Ascending aorta (tissue), 2 donors: ENCODE measurements at regions not wholly inside any gene's neighbourhood (a gene's known extent, or its start where the extent isn't known, plus 50 kb on each side); places are given as distances from the start of the nearest gene placed in this dataset.

ENCODE experiments used
- DNase-seq, 2 donors: peaks; one replicate each; pipeline ENCODE4 v3.0.0-alpha.2; 2019; ENCODE audit warnings: low spot score in 2 of 2
- H3K27ac ChIP-seq, 2 donors: fragments of 200-600 bp; sonication (generic); one replicate each; pipeline ENCODE4 v1.5.1; 2016 to 2017; ENCODE audit warnings: mild to moderate bottlenecking in 1 of 2
- H3K27me3 ChIP-seq: fragments of 200-600 bp; sonication (generic); one replicate; pipeline ENCODE4 v1.5.1; 2017
- H3K36me3 ChIP-seq, 2 donors: fragments of 200-600 bp; sonication (generic); one replicate each; pipeline ENCODE4 v1.5.1; 2016
- H3K4me1 ChIP-seq, 2 donors: fragments of 200-600 bp; sonication (generic); one replicate each; pipeline ENCODE4 v1.5.1; 2016 to 2017; ENCODE audit warnings: mild to moderate bottlenecking in 1 of 2
- H3K4me3 ChIP-seq, 2 donors: fragments of 200-600 bp; sonication (generic); one replicate each; pipeline ENCODE4 v1.5.1; 2016 to 2017; ENCODE audit warnings: mild to moderate bottlenecking in 1 of 2
- H3K9me3 ChIP-seq, 2 donors: fragments of 200-600 bp; sonication (generic); one replicate each; pipeline ENCODE4 v1.5.1; 2016
- CTCF ChIP-seq, 3 experiments: fragments of 200-600 bp in 2 of 3; fragments of 450-650 bp in 1 of 3; sonication (generic) in 2 of 3; IDR thresholded peaks; one replicate each; pipeline ENCODE4 v1.5.1; 2016 to 2019; ENCODE audit warnings: antibody characterized with exemption in 3 of 3, mild to moderate bottlenecking in 1 of 3, moderate library complexity in 1 of 3
- intact Hi-C: fragments of 100-400 bp; cut with DNase I; formaldehyde crosslinking; loops from one replicate; pipeline ENCODE4 v1.15.1; 2023

GRCh38 chr6:44626616-44627015 lies 239.1 kb downstream of the CDC5L start:
- intact Hi-C loops, result no loop called here
- no peak for TF ChIP-seq CTCF (IDR thresholded peaks at IDR 0.05)

GRCh38 chr6:44627091-44627882 lies 239.8 kb downstream of the CDC5L start:
- no peaks in the 10 kb centered on the region for H3K27me3 ChIP-seq
- intact Hi-C loops, result no loop called here
- no peak for DNase-seq
- TF ChIP-seq CTCF (IDR thresholded peaks at IDR 0.05), result no peak
- H3K36me3 ChIP-seq, result no peaks in the 10 kb centered on the region
- no peak overlapping the region for H3K27ac ChIP-seq
- H3K4me3 ChIP-seq, result no peak overlapping the region
- H3K9me3 ChIP-seq, result no peaks in the 10 kb centered on the region
- no peaks in the 10 kb centered on the region for H3K4me1 ChIP-seq

More at GRCh38 chr6:44626616-44627015, 239.1 kb downstream of the CDC5L start:
- H3K27ac ChIP-seq, result no peak overlapping the region
- no peak for DNase-seq
- H3K9me3 ChIP-seq, result no peaks in the 10 kb centered on the region
- H3K4me3 ChIP-seq, result no peak overlapping the region
- H3K36me3 ChIP-seq, result no peaks in the 10 kb centered on the region
- H3K27me3 ChIP-seq, result no peaks in the 10 kb centered on the region
- H3K4me1 ChIP-seq, result no peaks in the 10 kb centered on the region

- Histone ChIP-seq H3K36me3 (no peaks in the 10 kb centered on the region), H3K9me3 (no peaks in the 10 kb centered on the region), H3K4me3 (no peak overlapping the region), H3K27ac (no peak overlapping the region), H3K4me1 (no peaks in the 10 kb centered on the region), H3K27me3 (no peaks in the 10 kb centered on the region)
- DNase-seq, result no peak
- no peak for TF ChIP-seq CTCF (IDR thresholded peaks at IDR 0.05)
- intact Hi-C loops, result no loop called here
These were observed 240.4 kb downstream of the CDC5L start for GRCh38 chr6:44627883-44628271.

GRCh38 chr6:44628347-44628746 lies 240.8 kb downstream of the CDC5L start:
- Histone ChIP-seq H3K9me3 (no peaks in the 10 kb centered on the region), H3K4me3 (no peak overlapping the region), H3K27me3 (no peaks in the 10 kb centered on the region), H3K27ac (no peak overlapping the region), H3K36me3 (no peaks in the 10 kb centered on the region), H3K4me1 (no peaks in the 10 kb centered on the region)
- intact Hi-C loops, result no loop called here
- DNase-seq, result no peak
- no peak for TF ChIP-seq CTCF (IDR thresholded peaks at IDR 0.05)

- H3K9me3 ChIP-seq, result no peaks in the 10 kb centered on the region
- intact Hi-C loops, result no loop called here
- no peaks in the 10 kb centered on the region for H3K36me3 ChIP-seq
- H3K27ac ChIP-seq, result no peak overlapping the region
- no peak for TF ChIP-seq CTCF (IDR thresholded peaks at IDR 0.05)
- no peaks in the 10 kb centered on the region for H3K4me1 ChIP-seq
- H3K27me3 ChIP-seq, result no peaks in the 10 kb centered on the region
- no peak for DNase-seq
- no peak overlapping the region for H3K4me3 ChIP-seq
These were observed 242.1 kb downstream of the CDC5L start for GRCh38 chr6:44629636-44630035.
